ENCODE measurements at regions not wholly inside any gene's neighbourhood (a gene's known extent, or its start where the extent isn't known, plus 50 kb on each side); places are given as distances from the start of the nearest gene placed in this dataset.

- no peak for DNase-seq
Measured at GRCh38 chr13:79267560-79267959, 138.5 kb downstream of the RBM26 start.

DNA sequence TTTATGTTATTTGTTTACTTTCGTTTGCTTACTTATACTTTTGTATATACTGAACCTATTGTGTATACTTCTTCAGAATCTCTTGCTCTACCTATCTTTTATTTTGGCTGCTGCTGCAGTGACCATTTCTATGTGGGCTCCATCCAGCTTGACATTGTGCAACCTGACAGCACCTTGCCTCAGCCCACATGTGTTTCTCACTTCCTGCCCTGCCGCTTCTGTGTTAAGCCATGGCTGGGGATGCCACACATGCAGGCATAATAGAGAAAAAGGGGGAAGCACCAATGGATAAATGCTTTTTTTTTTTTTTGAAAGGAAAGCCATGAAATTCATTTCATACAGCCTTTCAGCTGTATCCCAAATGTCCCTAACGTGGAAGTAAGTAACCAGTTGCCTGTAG lies 147.6 kb downstream of the RBM26 start:
- DNase-seq = no peak

GRCh38 chr13:79246578-79246949 lies 159.5 kb downstream of the RBM26 start:
- DNase-seq = no peak

GRCh38 chr13:79245937-79246577 lies 160.0 kb downstream of the RBM26 start:
- no peak for DNase-seq

GRCh38 chr13:79241697-79242096 lies 164.4 kb downstream of the RBM26 start:
- DNase-seq = no peak

GRCh38 chr13:79237981-79238380 lies 168.1 kb downstream of the RBM26 start:
- no peak for DNase-seq

DNA sequence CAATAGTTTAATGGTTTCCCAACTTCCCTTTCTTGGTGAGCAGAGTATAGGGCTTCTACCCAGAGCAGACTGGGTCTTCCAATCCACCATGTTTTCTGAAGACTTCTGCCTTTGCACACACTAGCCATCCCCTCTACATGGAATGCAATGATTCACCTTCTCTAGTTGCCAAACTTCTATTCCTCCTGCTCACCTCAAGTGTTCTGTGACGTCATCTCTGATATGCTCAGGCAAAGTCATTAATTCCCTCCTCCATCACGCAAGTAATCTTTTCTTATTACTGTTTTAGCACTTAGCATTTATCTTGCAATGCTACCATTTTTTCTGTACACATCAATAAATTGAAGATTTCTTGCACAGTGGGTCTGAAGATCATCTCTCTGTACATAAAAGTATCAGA lies 174.2 kb downstream of the RBM26 start:
- DNase-seq = no peak

DNA sequence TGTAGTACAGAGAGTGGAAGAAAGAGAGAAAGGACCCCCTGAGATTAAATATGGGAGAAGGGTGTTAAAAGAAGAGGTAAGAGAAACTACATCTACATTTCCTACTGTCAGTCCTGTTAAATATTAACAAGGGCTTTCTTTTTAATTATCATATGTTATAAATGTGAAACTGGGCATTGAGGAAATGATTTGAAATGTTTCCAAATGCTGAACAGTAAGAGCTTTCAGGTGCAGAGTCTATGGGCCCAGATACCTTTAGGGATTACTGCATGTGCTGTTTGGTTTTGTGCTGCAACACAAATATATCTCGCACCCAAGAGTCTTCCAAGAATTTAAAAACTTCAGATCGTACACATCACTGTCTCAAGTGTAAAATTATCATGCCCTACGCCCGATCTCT lies 176.3 kb downstream of the RBM26 start:
- no peak for DNase-seq

DNA sequence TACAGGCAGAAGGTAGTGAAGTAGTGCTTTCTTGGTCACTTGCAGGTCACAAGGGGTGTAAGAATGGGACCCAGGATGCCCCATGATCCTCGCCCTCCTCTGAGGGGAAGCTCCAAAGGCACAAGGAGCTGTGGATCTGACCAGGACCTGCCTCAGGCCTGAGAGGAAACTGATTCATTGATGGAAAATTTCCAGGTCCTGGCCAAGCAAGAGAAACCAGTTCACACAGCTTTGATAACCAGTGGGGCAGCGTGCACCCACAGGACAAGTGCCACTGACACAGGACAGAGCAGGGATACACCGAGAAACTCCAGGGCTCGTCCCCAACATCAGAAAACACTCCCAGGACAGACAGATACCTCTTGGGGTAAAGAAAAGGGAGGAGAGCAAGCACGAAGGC lies 177.1 kb downstream of the RBM26 start:
- no peak for DNase-seq

DNA sequence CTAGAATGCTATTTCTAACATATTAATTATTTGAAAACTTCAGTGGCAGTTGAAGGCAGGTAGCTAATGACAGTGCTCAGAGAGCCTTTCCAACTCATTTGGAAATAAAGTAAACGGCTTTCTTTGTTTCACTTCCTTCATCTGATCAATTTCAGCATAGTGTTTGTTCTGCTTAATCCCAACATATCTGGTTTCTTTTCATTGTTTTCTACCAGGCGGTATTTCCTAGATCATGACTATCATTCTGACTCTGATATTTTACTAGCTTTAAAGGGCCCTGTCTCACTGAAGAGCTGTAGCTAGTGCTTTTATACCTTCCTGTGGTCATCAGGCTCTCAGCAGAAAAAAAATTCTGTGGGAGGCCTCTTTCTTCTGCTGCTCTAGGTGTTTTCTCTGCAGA lies 178.6 kb downstream of the RBM26 start:
- no peak for DNase-seq

- no peak for DNase-seq
Measured at GRCh38 chr13:79226938-79227337, 179.1 kb downstream of the RBM26 start.

GRCh38 chr13:79226250-79226649 lies 179.8 kb downstream of the RBM26 start:
- DNase-seq = no peak

DNA sequence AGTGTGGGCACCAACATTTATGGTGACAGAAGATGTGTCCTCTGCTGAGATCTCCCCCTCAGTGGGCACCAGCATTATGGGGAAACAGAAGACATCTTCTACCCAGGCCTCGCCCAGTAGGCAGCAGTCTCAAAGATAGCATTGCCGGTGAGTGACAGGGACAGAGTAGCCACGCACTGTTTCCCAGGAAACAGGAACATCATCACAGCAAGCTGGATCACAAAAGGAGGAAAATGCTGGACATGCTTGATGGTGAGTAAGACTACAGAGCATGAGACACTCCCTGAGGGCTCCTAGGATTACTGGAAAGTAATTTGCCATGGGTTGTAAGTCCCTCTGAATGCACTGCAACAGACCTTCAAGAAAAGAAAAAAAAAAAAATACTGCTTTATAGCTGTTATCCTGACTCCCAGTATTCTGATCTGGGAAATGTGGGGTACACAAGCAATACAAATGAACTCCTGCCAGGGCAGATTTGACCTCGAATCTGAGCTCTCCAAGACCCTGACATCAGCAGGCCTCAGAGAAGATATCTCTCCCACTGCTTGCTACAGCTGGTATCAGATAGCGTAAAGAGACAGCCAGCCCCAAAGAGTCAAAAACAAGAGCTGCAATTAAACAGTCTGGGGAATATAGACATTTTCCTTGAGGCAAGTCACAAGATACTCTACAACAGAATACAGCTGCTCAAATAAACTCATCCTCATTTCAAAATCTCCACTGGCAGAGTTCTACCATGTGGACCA lies 180.4 kb downstream of the RBM26 start:
- peak in 13 of 58 donors; percentile 0 to 37 (median 8) for DNase-seq

- DNase-seq = no peak
Measured at GRCh38 chr13:79222427-79223205, 183.4 kb downstream of the RBM26 start.

DNA sequence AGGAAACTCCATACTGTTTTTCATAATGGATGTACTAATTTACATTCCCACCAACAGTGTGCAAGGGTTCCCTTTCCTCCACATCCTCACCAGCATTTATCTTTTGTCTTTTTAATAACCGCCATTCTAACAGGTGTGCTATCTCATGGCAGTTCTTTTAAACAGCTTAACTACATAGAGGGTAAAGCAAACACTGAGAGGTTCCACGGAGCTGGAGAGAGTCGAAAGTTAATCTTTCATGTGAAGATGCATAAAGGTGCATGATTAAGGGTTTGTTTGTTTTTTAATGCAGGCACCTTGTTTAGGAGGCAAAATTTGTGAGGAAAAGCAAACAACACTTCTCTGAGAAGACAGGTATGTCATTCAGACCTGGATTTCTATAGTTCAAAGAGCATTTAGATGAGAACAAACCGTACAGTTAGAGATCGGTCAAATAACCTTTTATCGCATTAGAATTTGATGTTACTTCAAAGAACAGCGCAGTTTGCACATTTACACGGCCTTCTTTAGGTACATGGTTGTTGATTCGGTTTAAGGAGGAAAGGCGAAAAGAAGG lies 193.9 kb downstream of the RBM26 start:
- no peak for DNase-seq

DNA sequence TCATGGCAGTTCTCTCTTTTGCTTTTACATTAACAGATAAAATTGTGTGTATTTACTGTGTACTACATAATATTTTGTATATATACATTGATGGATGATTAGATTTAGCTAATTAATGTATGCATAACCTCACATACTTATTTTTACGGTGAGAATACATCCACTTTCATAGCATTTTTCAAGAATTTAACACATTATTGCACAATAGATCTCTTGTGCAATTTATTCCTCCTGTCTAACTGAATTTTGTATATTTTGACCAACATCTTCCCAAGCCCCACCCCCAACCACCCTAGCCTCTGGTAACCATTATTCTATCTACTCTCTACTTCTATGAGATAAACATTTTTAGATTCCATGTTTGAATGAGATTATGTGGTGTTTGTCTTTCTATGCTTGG lies 194.7 kb downstream of the RBM26 start:
- no peak for DNase-seq

DNA sequence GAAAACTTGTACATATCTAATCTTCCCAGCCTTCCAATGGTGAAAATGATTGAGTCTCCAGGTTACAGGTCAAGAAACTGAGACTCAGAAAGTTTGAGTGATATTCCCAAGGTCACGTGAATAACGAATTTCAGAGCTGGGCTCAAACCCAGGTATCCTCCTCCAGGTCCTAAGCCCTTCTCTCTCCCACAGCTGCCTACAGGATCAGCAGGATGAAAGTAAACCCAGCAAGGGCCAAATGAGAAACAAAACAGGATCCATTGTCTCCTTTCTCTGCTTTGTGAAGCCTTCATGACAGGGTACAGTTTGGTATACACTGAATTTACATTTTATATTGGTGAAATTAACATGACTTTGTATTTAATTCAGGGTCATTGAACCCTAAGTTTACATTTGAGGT lies 208.1 kb downstream of the RBM26 start:
- DNase-seq = no peak

GRCh38 chr13:79196843-79197242 lies 209.2 kb downstream of the RBM26 start:
- DNase-seq = no peak

GRCh38 chr13:79196366-79196765 lies 209.7 kb downstream of the RBM26 start:
- DNase-seq = no peak

- no peak for DNase-seq
Measured at GRCh38 chr13:79194727-79195126, 211.3 kb downstream of the RBM26 start.

- DNase-seq = no peak
Measured at GRCh38 chr13:79194272-79194671, 211.8 kb downstream of the RBM26 start.

GRCh38 chr13:79191501-79191900 lies 214.6 kb downstream of the RBM26 start:
- DNase-seq = no peak
